D721Med (cell line): ENCODE measurements at regions not wholly inside any gene's neighbourhood (a gene's known extent, or its start where the extent isn't known, plus 50 kb on each side); places are given as distances from the start of the nearest gene placed in this dataset.
A peak's percentile ranks its signal among the peaks of the same experiment; 100 is the strongest.

Experiments
- DNase-seq: peaks from one replicate; pipeline ENCODE4 v3.0.0; 2011; ENCODE audit warnings: low spot score; ENCODE audit not compliant: insufficient read length
- FAIRE-seq: peaks from 2 replicates; lab custom pipeline; 2011; peaks lifted over from hg19 to GRCh38; lab: Jason Lieb, UNC
- TF ChIP-seq, protein P1 (sequence below): IDR thresholded peaks from 2 replicates; pipeline ENCODE4 v1.5.1; 2012; ENCODE audit warnings: mild to moderate bottlenecking, control low read depth; ENCODE audit not compliant: insufficient read depth; ENCODE audit errors: missing control alignments

DNA sequence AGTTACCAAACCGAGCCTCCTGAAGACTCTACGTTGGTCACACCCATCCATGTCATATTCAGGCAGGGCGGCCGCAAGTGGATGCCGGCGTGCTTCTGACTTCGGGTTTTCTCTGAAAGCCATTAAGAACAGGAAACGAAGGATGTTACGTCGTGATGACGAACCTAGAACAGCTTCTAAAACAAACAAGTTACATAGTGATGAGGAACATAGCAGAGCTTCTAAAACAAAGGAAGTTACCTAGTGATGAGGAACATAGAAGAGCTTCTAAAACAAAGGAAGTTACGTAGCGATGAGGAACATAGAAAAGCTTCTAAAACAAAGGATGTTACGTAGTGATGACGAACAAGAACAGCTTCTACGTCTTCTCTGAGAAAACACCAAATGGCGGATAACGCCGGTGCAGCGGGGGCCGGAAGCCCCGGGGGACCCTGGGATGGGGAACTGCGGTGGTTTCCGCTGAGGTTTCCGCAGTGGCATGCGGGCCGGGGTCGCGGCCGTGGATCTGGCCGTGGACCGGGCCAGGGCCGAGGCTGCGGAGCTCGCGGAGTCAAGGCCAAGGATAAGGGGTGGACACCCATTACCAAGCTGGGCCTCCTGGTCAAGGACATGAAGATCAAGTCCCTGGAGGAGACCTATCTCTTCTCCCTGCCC is 141.1 kb downstream of the SOCS6 start:
- DNase-seq = no peak
- peak; percentile 98 for FAIRE-seq
- TF ChIP-seq, protein P1, sequence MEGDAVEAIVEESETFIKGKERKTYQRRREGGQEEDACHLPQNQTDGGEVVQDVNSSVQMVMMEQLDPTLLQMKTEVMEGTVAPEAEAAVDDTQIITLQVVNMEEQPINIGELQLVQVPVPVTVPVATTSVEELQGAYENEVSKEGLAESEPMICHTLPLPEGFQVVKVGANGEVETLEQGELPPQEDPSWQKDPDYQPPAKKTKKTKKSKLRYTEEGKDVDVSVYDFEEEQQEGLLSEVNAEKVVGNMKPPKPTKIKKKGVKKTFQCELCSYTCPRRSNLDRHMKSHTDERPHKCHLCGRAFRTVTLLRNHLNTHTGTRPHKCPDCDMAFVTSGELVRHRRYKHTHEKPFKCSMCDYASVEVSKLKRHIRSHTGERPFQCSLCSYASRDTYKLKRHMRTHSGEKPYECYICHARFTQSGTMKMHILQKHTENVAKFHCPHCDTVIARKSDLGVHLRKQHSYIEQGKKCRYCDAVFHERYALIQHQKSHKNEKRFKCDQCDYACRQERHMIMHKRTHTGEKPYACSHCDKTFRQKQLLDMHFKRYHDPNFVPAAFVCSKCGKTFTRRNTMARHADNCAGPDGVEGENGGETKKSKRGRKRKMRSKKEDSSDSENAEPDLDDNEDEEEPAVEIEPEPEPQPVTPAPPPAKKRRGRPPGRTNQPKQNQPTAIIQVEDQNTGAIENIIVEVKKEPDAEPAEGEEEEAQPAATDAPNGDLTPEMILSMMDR = no peak

DNA sequence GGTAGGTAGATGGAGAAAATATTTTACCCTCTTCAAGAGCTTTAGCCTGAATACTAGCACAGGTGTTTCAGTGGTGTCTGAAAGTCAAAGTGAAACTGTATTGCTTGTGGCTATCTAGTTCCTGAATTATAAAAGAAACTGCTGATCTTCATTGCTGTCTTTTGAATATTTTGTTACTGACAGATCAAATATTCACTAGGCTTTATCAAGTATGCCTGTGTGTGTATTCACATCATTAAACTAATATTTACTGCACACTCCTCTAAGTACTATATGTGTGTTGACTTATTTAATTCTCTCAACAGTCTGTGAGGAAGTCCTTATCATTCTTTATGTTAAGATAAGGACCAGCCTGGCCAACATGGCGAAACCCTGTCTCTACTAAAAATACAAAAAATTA is 139.6 kb downstream of the SOCS6 start:
- no peak for FAIRE-seq
- DNase-seq = no peak
- TF ChIP-seq, protein P1 = no peak

DNA sequence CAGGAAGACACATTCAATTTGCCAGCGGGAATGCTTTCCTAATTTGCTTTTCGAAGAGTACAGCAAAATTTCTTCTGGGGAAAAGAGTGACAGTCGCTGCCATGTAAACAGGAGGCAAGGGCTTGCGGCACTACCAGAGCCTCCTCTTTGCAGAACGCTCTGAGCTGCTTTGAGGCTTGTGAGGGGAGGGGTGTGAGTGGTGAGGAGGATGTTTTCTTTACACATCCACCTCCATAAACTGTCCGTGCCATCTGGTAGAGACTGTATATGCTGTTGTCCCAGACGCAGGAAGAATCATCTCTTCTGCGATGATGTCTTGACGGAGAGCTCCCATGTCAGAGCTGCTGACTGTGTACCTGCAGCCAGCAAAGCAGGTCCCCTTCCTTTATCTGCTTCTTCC is 138.0 kb downstream of the SOCS6 start:
- DNase-seq = no peak
- no peak for FAIRE-seq

GRCh38 chr18:70425236-70425635 is 136.4 kb downstream of the SOCS6 start:
- peak; percentile 77 for DNase-seq
- TF ChIP-seq, protein P1 = no peak
- FAIRE-seq = peak; percentile 99

More for the DNA sequence above, 138.0 kb downstream of the SOCS6 start:
- TF ChIP-seq, protein P1 = no peak

DNA sequence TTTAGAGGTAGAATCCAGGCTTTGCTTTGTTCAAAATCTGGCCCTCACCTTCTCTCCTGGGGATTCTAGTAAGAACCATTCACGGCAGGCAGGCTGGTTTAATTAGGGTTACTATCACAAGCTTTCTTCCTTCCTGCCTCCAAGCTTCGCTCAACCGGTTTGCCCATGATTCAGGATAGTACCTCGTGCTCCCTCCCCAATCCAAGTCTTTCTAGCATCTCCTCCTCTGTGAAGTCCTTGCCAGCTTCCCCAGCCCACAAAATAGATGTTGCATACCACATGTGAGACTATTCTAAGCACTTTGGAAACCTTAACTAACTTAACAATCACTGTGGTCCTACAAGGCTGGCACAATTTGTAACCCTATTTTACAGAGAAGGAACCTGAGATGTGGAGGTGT is 135.1 kb downstream of the SOCS6 start:
- DNase-seq (no peak), FAIRE-seq (no peak)
- TF ChIP-seq, protein P1 = no peak

- FAIRE-seq = no peak
- TF ChIP-seq, protein P1 = no peak
- DNase-seq = no peak
Observed at GRCh38 chr18:70423120-70423519, 134.3 kb downstream of the SOCS6 start.

DNA sequence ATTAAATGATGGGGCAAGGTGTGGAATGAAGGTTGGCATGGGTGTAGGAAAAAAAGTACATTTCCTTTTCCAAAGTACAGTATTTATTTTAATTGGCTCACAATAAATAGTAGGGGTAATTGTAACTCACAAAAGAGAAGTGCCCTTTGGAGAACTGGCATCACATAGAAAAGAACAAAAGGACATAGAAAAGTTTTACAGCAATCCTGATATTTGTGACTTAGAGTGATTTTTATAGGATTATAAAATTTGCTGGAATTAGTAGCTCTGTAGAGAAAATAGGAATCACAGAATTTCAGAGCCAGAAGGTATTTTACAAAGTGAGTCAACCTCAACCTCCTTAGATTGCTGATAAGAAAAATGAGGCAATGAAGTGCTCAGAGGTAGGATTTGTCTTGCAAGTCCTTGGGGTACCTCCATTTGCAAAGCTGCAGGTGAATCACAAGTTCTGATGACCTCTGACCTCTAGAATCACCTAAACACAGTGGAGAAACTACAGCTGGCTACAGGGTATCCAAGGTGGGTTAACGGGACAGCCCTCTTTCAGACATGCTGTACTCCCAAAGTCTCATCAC is 133.6 kb downstream of the SOCS6 start:
- TF ChIP-seq, protein P1 = no peak
- FAIRE-seq = no peak
- DNase-seq = no peak
